GM21381 (cell line): ENCODE measurements at regions not wholly inside any gene's neighbourhood (a gene's known extent, or its start where the extent isn't known, plus 50 kb on each side); places are given as distances from the start of the nearest gene placed in this dataset.
"Not testable (repeated sequence)": the region's sequence is repeated elsewhere in the genome, so short reads cannot be mapped to it uniquely, and the experiment has no call there.

Experiments used
- ATAC-seq: cut with Tn5 transposase; IDR thresholded peaks from one replicate; pipeline ENCODE4 v1.9.1; 2021; ENCODE audit warnings: mild to moderate bottlenecking, moderate library complexity; ENCODE audit not compliant: unreplicated experiment

DNA sequence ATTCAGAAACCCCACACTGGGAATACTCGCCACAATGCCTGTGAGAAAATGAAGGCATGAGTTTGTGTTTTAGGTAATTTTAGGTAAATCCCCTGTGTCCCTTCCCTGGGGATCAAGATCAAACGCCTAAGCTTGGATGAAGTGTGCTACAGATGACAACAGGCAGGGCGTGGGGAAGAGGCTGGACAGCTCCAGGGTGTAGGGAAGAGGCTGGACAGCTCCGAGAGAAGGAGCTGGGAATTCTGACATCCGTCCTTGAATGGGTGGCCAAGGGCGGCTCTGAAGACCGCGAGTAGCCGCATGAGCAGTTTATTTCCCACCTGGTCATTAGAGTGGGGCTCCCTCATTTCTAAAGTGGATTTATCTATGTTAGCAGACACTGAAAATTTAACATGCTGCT, 109.7 kb downstream of the RAMP3 start:
- no peak for ATAC-seq

- no peak for ATAC-seq
These were observed 110.4 kb downstream of the RAMP3 start for GRCh38 chr7:45268013-45268412.

DNA sequence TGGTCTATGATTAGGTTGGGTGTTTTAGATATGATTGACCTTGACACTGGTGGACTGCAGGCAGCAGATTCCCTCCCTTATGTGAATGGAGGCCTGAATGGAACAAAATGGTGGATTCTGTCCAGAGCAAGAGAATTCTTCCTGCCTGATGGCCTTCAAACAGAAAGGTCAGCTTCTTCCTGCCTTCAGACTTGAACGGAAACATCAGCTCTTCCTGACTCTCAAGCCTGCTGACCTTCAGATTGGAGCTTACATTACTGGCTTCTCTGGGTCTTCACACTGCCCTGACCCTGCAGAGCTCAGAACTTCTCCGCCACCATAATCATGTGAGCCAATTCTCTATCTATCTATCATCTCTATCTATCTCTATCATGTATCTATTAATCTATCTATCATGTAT, 111.6 kb downstream of the RAMP3 start:
- no peak for ATAC-seq

- no peak for ATAC-seq
These were observed 121.3 kb downstream of the RAMP3 start for GRCh38 chr7:45278763-45279398.

- not testable (repeated sequence) for ATAC-seq
These were observed 132.0 kb downstream of the RAMP3 start for GRCh38 chr7:45289611-45290010.

GRCh38 chr7:45290880-45291279, 133.3 kb downstream of the RAMP3 start:
- no peak for ATAC-seq

DNA sequence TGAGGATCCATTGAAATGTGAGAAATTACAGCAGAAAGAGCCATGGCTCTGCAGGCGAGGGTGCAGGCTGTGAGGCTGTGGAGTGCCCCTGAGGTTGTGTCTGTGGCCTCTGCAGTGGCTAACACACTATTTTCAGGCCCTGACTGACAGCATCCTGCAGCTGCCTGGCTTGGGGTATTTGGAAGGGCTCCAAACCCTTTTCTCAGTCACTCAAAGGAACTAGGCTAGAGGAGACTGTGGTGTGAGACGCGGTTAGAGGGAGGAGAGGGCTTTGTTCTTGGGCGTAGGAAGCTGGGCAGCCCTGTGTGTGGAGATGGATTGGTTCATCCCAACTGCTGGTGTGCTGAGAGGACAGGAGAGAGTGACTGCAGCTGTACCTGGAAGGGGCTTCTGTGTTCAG, 134.9 kb downstream of the RAMP3 start:
- ATAC-seq: no peak

- ATAC-seq: no peak
These were observed 135.8 kb downstream of the RAMP3 start for GRCh38 chr7:45293295-45293942.

GRCh38 chr7:45294559-45294958, 137.0 kb downstream of the RAMP3 start:
- ATAC-seq: no peak

GRCh38 chr7:45295222-45295621, 137.6 kb downstream of the RAMP3 start:
- no peak for ATAC-seq

DNA sequence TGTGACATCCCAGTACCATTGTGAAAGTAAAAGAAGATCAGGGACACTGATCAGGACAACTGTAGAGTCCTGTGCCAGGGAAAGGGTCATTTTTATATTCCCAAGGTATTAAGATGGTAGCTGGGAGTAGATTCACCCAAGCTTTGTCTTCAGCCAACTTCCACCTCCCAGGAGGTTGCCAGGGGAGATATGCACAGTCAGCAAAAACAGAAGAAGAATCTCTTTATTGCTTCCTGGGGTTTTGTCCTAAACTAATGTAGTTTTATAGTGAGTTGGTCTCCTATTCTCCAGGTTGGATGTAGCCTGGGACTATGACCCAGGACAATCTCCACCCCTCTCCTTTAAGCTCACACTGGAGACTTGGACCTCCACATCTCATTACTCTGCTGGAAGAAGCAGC, 139.2 kb downstream of the RAMP3 start:
- ATAC-seq: no peak

- ATAC-seq: no peak
These were observed 149.2 kb downstream of the RAMP3 start for GRCh38 chr7:45306752-45307305.

- ATAC-seq: no peak
These were observed 154.0 kb downstream of the RAMP3 start for GRCh38 chr7:45311597-45311996.

DNA sequence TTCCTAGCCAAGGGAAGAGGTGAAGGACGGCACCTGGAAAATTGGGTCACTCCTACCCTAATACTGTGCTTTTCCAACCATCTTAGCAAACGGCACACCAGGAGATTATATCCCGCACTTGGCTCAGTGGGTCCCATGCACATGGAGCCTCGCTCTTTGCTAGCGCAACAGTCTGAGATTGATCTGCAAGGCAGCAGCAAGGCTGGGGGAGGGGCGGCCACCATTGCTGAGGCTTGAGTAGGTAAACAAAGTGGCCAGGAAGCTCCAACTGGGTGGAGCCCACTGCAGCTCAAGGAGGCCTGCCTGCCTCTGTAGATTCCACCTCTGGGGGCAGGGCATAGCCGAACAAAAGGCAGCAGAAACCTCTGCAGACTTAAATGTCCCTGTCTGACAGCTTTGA, 157.9 kb downstream of the RAMP3 start:
- not testable (repeated sequence) for ATAC-seq

GRCh38 chr7:45324683-45325237, 167.2 kb downstream of the RAMP3 start:
- ATAC-seq: no peak

DNA sequence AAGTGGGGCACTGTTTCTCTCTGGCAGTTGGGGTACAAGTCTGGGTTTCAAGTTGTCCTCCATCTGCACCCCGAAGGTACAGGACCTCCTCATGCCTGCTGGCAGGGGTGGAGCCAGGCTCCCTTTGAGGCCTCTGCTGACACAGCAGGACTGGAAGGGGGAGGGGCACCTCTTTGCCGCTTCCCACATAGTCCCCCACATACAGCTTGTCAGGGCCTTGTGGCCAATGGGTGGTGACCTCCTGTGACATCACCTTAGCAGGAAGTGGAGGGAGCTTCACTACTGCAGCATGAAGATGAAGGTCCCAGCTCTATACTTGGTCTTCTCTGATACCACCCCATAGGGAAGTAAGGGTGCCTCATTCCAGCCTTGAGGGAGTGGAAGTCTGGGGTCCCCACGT, 167.8 kb downstream of the RAMP3 start:
- ATAC-seq: no peak

GRCh38 chr7:45328403-45328981, 170.9 kb downstream of the RAMP3 start:
- no peak for ATAC-seq

DNA sequence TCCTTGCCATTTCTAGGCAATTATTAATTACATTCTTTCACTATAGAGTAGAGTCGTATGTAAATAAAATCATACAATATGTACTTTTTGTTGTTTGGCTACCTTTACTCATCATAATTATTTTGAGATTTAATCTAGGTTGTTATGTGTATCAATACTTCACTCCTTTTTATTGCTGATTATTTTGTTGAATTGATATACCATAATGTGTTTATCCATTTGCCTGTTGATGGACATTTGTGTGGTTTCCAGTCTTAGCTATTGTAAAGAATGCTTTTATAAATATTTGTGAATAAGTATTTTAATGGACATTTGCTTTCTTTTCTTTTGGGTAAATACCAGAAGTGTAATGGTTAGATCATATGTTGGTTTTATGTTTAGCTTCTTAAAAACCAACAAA, 174.0 kb downstream of the RAMP3 start:
- ATAC-seq: no peak

GRCh38 chr7:45335024-45335423, 177.4 kb downstream of the RAMP3 start:
- not testable (repeated sequence) for ATAC-seq

GRCh38 chr7:45342236-45342635, 184.6 kb downstream of the RAMP3 start:
- no peak for ATAC-seq

GRCh38 chr7:45343746-45344145, 186.2 kb downstream of the RAMP3 start:
- ATAC-seq: no peak

DNA sequence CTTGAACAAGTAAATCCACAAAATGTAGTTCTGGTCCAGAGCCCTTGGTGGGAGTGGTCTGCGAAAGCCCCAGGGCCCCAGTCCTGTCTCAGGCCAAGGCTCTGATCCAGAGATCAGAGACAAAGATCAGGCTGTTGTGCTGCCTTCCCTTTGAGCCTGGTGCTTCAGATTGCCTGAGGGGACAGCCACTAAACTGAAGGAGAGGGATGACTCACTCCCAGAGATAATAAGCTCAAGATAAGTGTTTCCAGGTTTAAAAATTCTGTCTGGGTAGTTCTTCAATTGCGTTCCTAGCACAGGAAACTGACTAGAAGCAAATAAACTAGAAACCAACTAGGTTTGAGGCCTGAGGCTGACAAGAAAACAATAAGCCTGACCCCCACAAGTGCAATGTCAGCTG, 190.2 kb downstream of the RAMP3 start:
- ATAC-seq: no peak
